ENCODE measurements at regions not wholly inside any gene's neighbourhood (a gene's known extent, or its start where the extent isn't known, plus 50 kb on each side); places are given as distances from the start of the nearest gene placed in this dataset.

DNA sequence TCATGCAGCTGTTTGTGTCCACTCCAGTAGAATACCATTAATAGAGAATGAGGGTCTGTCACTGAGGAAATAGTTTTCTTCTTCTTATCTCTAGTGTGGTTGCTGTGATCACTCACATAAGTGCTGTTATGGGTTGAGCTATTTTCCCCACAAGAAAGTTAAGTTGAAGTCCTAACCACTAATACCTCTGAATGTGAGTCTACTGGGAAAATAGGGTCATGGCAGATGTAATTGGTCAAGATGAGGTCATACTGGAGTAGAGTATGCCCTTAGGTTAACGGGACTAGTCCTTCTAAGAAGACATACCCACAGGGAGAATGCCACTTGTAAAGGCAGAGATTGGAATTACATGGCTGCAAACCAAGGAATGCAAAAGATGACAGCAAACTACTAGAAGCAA is 70.5 kb upstream of the COL24A1 start:
- no peaks in the 10 kb centered on the region for H3K36me3 ChIP-seq (ENCODE audit: control insufficient read depth in 1 of 2, insufficient read depth in 2 of 2, low read length in 2 of 2)
- no peaks in the 10 kb centered on the region for H3K79me2 ChIP-seq (ENCODE audit: insufficient read depth, low read length)
- no peaks in the 10 kb centered on the region for H4K20me1 ChIP-seq (ENCODE audit: insufficient read depth)
- H3K27me3 ChIP-seq (ENCODE audit: insufficient read depth, low read length): no peaks in the 10 kb centered on the region
- no TSS peak for BruUV-seq (replicated peaks)
- ChIA-PET CTCF (no interaction called here), POLR2A (no interaction called here), RAD21 (ENCODE audit: low non-redundant PET in 1 of 2, low total read pairs in 2 of 2, uncharacterized antibody in 2 of 2, unreplicated experiment in 2 of 2) (no interaction called here)
- no peak overlapping the region for H3K4me3 ChIP-seq (replicated peaks in 1 of 2; ENCODE audit: low read depth in 1 of 2, low read length in 2 of 2)
- TF ChIP-seq, protein P1, sequence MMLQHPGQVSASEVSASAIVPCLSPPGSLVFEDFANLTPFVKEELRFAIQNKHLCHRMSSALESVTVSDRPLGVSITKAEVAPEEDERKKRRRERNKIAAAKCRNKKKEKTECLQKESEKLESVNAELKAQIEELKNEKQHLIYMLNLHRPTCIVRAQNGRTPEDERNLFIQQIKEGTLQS (IDR thresholded peaks at IDR 0.05): no peak
- TF ChIP-seq EZH2 (IDR thresholded peaks at IDR 0.05) (no peak), SIN3A (IDR thresholded peaks at IDR 0.05; ENCODE audit: low read depth) (no peak), EGR1 (IDR thresholded peaks at IDR 0.05; ENCODE audit: low read depth) (no peak), EZH2phosphoT487 (IDR thresholded peaks at IDR 0.05; ENCODE audit: borderline replicate concordance) (no peak), ELF1 (IDR thresholded peaks at IDR 0.05; ENCODE audit: borderline replicate concordance, low read depth) (no peak), SRF (IDR thresholded peaks at IDR 0.05; ENCODE audit: low read depth) (no peak), POLR2A (IDR thresholded peaks at IDR 0.05; ENCODE audit: borderline replicate concordance, extremely low read depth, insufficient read depth, insufficient read length) (no peak), SP1 (IDR thresholded peaks at IDR 0.05; ENCODE audit: low read depth) (no peak), TCF7L2 (IDR thresholded peaks at IDR 0.05; ENCODE audit: borderline replicate concordance, extremely low read depth, insufficient read depth, insufficient read length) (no peak), ZNF274 (IDR thresholded peaks at IDR 0.05; ENCODE audit: low read depth, low read length) (no peak), CEBPB (IDR thresholded peaks at IDR 0.05; ENCODE audit: low read depth) (no peak), RAD21 (IDR thresholded peaks at IDR 0.05; ENCODE audit: low read depth) (no peak), JUND (IDR thresholded peaks at IDR 0.05) (no peak), POLR2AphosphoS5 (IDR thresholded peaks at IDR 0.05; ENCODE audit: low read depth, low read length) (no peak), FOSL1 (IDR thresholded peaks at IDR 0.05; ENCODE audit: low read depth) (no peak)
- TF ChIP-seq, protein P2, sequence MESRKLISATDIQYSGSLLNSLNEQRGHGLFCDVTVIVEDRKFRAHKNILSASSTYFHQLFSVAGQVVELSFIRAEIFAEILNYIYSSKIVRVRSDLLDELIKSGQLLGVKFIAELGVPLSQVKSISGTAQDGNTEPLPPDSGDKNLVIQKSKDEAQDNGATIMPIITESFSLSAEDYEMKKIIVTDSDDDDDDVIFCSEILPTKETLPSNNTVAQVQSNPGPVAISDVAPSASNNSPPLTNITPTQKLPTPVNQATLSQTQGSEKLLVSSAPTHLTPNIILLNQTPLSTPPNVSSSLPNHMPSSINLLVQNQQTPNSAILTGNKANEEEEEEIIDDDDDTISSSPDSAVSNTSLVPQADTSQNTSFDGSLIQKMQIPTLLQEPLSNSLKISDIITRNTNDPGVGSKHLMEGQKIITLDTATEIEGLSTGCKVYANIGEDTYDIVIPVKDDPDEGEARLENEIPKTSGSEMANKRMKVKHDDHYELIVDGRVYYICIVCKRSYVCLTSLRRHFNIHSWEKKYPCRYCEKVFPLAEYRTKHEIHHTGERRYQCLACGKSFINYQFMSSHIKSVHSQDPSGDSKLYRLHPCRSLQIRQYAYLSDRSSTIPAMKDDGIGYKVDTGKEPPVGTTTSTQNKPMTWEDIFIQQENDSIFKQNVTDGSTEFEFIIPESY (IDR thresholded peaks at IDR 0.05; ENCODE audit: extremely low read depth, insufficient replicate concordance, low read length): no peak
- TF ChIP-seq, protein P3, sequence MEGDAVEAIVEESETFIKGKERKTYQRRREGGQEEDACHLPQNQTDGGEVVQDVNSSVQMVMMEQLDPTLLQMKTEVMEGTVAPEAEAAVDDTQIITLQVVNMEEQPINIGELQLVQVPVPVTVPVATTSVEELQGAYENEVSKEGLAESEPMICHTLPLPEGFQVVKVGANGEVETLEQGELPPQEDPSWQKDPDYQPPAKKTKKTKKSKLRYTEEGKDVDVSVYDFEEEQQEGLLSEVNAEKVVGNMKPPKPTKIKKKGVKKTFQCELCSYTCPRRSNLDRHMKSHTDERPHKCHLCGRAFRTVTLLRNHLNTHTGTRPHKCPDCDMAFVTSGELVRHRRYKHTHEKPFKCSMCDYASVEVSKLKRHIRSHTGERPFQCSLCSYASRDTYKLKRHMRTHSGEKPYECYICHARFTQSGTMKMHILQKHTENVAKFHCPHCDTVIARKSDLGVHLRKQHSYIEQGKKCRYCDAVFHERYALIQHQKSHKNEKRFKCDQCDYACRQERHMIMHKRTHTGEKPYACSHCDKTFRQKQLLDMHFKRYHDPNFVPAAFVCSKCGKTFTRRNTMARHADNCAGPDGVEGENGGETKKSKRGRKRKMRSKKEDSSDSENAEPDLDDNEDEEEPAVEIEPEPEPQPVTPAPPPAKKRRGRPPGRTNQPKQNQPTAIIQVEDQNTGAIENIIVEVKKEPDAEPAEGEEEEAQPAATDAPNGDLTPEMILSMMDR (IDR thresholded peaks at IDR 0.05 in 2 of 3, conservative IDR thresholded peaks at IDR 0.05 in 1 of 3; ENCODE audit: borderline replicate concordance in 1 of 3, insufficient read depth in 1 of 3, low read depth in 2 of 3, low read length in 2 of 3): no peak
- TF ChIP-seq, protein P4, sequence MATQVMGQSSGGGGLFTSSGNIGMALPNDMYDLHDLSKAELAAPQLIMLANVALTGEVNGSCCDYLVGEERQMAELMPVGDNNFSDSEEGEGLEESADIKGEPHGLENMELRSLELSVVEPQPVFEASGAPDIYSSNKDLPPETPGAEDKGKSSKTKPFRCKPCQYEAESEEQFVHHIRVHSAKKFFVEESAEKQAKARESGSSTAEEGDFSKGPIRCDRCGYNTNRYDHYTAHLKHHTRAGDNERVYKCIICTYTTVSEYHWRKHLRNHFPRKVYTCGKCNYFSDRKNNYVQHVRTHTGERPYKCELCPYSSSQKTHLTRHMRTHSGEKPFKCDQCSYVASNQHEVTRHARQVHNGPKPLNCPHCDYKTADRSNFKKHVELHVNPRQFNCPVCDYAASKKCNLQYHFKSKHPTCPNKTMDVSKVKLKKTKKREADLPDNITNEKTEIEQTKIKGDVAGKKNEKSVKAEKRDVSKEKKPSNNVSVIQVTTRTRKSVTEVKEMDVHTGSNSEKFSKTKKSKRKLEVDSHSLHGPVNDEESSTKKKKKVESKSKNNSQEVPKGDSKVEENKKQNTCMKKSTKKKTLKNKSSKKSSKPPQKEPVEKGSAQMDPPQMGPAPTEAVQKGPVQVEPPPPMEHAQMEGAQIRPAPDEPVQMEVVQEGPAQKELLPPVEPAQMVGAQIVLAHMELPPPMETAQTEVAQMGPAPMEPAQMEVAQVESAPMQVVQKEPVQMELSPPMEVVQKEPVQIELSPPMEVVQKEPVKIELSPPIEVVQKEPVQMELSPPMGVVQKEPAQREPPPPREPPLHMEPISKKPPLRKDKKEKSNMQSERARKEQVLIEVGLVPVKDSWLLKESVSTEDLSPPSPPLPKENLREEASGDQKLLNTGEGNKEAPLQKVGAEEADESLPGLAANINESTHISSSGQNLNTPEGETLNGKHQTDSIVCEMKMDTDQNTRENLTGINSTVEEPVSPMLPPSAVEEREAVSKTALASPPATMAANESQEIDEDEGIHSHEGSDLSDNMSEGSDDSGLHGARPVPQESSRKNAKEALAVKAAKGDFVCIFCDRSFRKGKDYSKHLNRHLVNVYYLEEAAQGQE (IDR thresholded peaks at IDR 0.05; ENCODE audit: low read depth): no peak
- intact Hi-C loops (cut with micrococcal nuclease): no loop called here
- H3K9me2 ChIP-seq (ENCODE audit: insufficient read depth): no peaks in the 10 kb centered on the region
- no peaks in the 10 kb centered on the region for H3K4me1 ChIP-seq (ENCODE audit: control insufficient read depth in 1 of 2, insufficient read depth in 2 of 2, low read length in 2 of 2)
- H3K27ac ChIP-seq (ENCODE audit: low read depth, low read length): no peak overlapping the region
- ATAC-seq (no peak), DNase-seq (ENCODE audit: low read depth, low spot score) (no peak)
- no peaks in the 10 kb centered on the region for H3K9me3 ChIP-seq (ENCODE audit: control insufficient read depth in 1 of 2, insufficient read depth in 1 of 2, low read depth in 1 of 2, low read length in 2 of 2)
- H2AFZ ChIP-seq (ENCODE audit: low read depth, low read length, poor library complexity, severe bottlenecking): no peak overlapping the region
- no peak overlapping the region for H3K9ac ChIP-seq (ENCODE audit: low read length)
- H3K4me2 ChIP-seq (ENCODE audit: low read length): no peak overlapping the region

Measured in HCT116 (cell line).